DND-41 (cell line): ENCODE measurements at regions not wholly inside any gene's neighbourhood (a gene's known extent, or its start where the extent isn't known, plus 50 kb on each side); places are given as distances from the start of the nearest gene placed in this dataset.

ENCODE experiments used
- EZH2 ChIP-seq: IDR thresholded peaks from 3 replicates; pipeline ENCODE4 v1.6.1; 2012; ENCODE audit warnings: borderline replicate concordance, low read depth, mild to moderate bottlenecking, moderate library complexity, low read length, inconsistent platforms; ENCODE audit not compliant: severe bottlenecking
- TF ChIP-seq, protein P1 (sequence below): IDR thresholded peaks from 2 replicates; pipeline ENCODE4 v1.5.1; 2012; ENCODE audit warnings: borderline replicate concordance, low read length, moderate library complexity, mild to moderate bottlenecking; ENCODE audit not compliant: poor library complexity, severe bottlenecking; ENCODE audit errors: extremely low read depth

DNA sequence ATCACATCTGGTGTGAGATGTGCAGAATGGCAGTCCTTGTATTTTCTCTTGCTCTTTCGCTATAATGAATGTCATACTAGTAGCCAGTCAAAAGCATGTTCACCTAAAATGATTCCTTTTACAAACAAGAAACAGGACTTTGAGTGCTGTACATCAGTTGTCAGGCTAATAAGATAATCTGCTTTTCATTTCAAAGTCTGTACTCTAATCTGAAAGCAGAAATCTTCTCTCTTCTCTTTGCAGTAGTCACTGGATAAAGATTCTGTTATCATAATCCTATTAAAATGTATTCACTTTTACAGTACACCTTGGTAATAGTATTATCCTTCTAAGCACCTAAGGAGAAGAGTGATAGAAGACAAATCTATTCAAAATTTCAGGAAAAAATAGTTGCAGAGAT is 300.1 kb downstream of the MFSD1 start:
- TF ChIP-seq, protein P1, sequence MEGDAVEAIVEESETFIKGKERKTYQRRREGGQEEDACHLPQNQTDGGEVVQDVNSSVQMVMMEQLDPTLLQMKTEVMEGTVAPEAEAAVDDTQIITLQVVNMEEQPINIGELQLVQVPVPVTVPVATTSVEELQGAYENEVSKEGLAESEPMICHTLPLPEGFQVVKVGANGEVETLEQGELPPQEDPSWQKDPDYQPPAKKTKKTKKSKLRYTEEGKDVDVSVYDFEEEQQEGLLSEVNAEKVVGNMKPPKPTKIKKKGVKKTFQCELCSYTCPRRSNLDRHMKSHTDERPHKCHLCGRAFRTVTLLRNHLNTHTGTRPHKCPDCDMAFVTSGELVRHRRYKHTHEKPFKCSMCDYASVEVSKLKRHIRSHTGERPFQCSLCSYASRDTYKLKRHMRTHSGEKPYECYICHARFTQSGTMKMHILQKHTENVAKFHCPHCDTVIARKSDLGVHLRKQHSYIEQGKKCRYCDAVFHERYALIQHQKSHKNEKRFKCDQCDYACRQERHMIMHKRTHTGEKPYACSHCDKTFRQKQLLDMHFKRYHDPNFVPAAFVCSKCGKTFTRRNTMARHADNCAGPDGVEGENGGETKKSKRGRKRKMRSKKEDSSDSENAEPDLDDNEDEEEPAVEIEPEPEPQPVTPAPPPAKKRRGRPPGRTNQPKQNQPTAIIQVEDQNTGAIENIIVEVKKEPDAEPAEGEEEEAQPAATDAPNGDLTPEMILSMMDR, result no peak
- no peak for TF ChIP-seq EZH2
